ENCODE measurements at regions not wholly inside any gene's neighbourhood (a gene's known extent, or its start where the extent isn't known, plus 50 kb on each side); places are given as distances from the start of the nearest gene placed in this dataset.

GRCh38 chr10:62895063-62895462 is 78.9 kb upstream of the EGR2 start:
- no peak overlapping the region for H3K4me2 ChIP-seq (ENCODE audit: control insufficient read depth, extremely low read depth, insufficient read depth, low read depth, low read length)
- no peaks in the 10 kb centered on the region for H3K79me2 ChIP-seq (ENCODE audit: control insufficient read depth, insufficient read depth, low read length)
- no peaks in the 10 kb centered on the region for H4K20me1 ChIP-seq (ENCODE audit: control insufficient read depth, extremely low read depth, insufficient read depth, low read length)
- H3K36me3 ChIP-seq (ENCODE audit: control insufficient read depth in 2 of 2, extremely low read depth in 1 of 2, insufficient read depth in 2 of 2, low read length in 2 of 2): no peaks in the 10 kb centered on the region
- no peaks in the 10 kb centered on the region for H3K27me3 ChIP-seq (ENCODE audit: control insufficient read depth, extremely low read depth, insufficient read depth, low read length)
- H3K4me1 ChIP-seq (ENCODE audit: control insufficient read depth, extremely low read depth, insufficient read depth, low read length): peaks cover 17% of the 10 kb centered on the region
- FAIRE-seq: no peak
- H3K9ac ChIP-seq (ENCODE audit: control insufficient read depth, extremely low read depth, insufficient read depth, low read length): no peak overlapping the region
- no peaks in the 10 kb centered on the region for H3K9me3 ChIP-seq (ENCODE audit: control insufficient read depth, low read depth, low read length)
- no peak overlapping the region for H3K4me3 ChIP-seq (ENCODE audit: control insufficient read depth in 2 of 3, extremely low read depth in 1 of 3, insufficient read depth in 2 of 3, low read depth in 1 of 3, low read length in 3 of 3)
- H3K9me1 ChIP-seq (ENCODE audit: control insufficient read depth, extremely low read depth, insufficient read depth, low read length): no peaks in the 10 kb centered on the region
- dilution Hi-C loops (cut with MboI; ENCODE audit: extremely low pct_ligation_motif_present, low sequenced_read_pairs): no loop called here
- TF ChIP-seq EZH2 (IDR thresholded peaks at IDR 0.05; ENCODE audit: low read length) (no peak), CTCF (optimal IDR thresholded peaks at IDR 0.05 in 1 of 3, IDR thresholded peaks at IDR 0.05 in 1 of 3, conservative IDR thresholded peaks at IDR 0.05 in 1 of 3; ENCODE audit: extremely low read depth in 1 of 3, insufficient read depth in 2 of 3, low read length in 3 of 3) (no peak)
- H3K27ac ChIP-seq (ENCODE audit: control insufficient read depth, insufficient read depth, low read length): no peak overlapping the region
- no peak overlapping the region for H2AFZ ChIP-seq (ENCODE audit: control insufficient read depth, low read length)
- DNase-seq (ENCODE audit: low read depth, low spot score): no peak

DNA sequence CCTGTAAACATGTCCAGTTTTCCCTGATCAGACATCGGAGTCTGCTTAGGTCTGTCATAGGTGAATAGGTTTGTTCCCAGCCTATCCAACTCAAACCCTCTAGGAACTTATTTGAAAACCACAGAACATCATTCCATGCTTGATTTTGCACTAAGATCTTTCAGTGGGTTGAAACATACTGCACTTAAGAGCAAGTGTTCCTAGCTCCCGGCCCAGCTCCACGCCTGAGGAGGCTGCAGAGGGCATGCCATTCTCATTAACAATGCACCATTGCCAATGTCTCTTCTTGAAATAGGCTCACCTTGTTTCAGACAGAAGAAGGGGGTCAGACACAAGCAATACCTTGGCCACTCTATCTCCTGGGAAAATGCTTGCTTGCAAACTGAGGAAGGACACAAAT is 78.0 kb upstream of the EGR2 start:
- Histone ChIP-seq H3K27ac (ENCODE audit: control insufficient read depth, insufficient read depth, low read length) (no peak overlapping the region), H3K36me3 (ENCODE audit: control insufficient read depth in 2 of 2, extremely low read depth in 1 of 2, insufficient read depth in 2 of 2, low read length in 2 of 2) (no peaks in the 10 kb centered on the region), H2AFZ (ENCODE audit: control insufficient read depth, low read length) (no peak overlapping the region), H4K20me1 (ENCODE audit: control insufficient read depth, extremely low read depth, insufficient read depth, low read length) (no peaks in the 10 kb centered on the region), H3K9me3 (ENCODE audit: control insufficient read depth, low read depth, low read length) (no peaks in the 10 kb centered on the region), H3K9me1 (ENCODE audit: control insufficient read depth, extremely low read depth, insufficient read depth, low read length) (no peaks in the 10 kb centered on the region), H3K4me3 (ENCODE audit: control insufficient read depth in 2 of 3, extremely low read depth in 1 of 3, insufficient read depth in 2 of 3, low read depth in 1 of 3, low read length in 3 of 3) (no peak overlapping the region), H3K9ac (ENCODE audit: control insufficient read depth, extremely low read depth, insufficient read depth, low read length) (no peak overlapping the region), H3K27me3 (ENCODE audit: control insufficient read depth, extremely low read depth, insufficient read depth, low read length) (no peaks in the 10 kb centered on the region), H3K4me2 (ENCODE audit: control insufficient read depth, extremely low read depth, insufficient read depth, low read depth, low read length) (no peak overlapping the region), H3K4me1 (ENCODE audit: control insufficient read depth, extremely low read depth, insufficient read depth, low read length) (peaks cover 21% of the 10 kb centered on the region), H3K79me2 (ENCODE audit: control insufficient read depth, insufficient read depth, low read length) (no peaks in the 10 kb centered on the region)
- DNase-seq (ENCODE audit: low read depth, low spot score) (no peak), FAIRE-seq (no peak)
- TF ChIP-seq CTCF (optimal IDR thresholded peaks at IDR 0.05 in 1 of 3, IDR thresholded peaks at IDR 0.05 in 1 of 3, conservative IDR thresholded peaks at IDR 0.05 in 1 of 3; ENCODE audit: extremely low read depth in 1 of 3, insufficient read depth in 2 of 3, low read length in 3 of 3) (no peak), EZH2 (IDR thresholded peaks at IDR 0.05; ENCODE audit: low read length) (no peak)
- dilution Hi-C loops (cut with MboI; ENCODE audit: extremely low pct_ligation_motif_present, low sequenced_read_pairs): no loop called here

Data from keratinocyte (primary cell).